HG02642 (cell line): ENCODE measurements at regions not wholly inside any gene's neighbourhood (a gene's known extent, or its start where the extent isn't known, plus 50 kb on each side); places are given as distances from the start of the nearest gene placed in this dataset.
A peak's percentile ranks its signal among the peaks of the same experiment; 100 is the strongest.

ENCODE experiments used
- ATAC-seq: cut with Tn5 transposase; IDR thresholded peaks from one replicate; pipeline ENCODE4 v1.9.1; 2021; ENCODE audit warnings: mild to moderate bottlenecking; ENCODE audit not compliant: unreplicated experiment, poor library complexity

- no peak for ATAC-seq
Measured at GRCh38 chr9:79446523-79447307, 125.0 kb upstream of the TLE4 start.

GRCh38 chr9:79447308-79447605 is 124.5 kb upstream of the TLE4 start:
- ATAC-seq, result no peak

DNA sequence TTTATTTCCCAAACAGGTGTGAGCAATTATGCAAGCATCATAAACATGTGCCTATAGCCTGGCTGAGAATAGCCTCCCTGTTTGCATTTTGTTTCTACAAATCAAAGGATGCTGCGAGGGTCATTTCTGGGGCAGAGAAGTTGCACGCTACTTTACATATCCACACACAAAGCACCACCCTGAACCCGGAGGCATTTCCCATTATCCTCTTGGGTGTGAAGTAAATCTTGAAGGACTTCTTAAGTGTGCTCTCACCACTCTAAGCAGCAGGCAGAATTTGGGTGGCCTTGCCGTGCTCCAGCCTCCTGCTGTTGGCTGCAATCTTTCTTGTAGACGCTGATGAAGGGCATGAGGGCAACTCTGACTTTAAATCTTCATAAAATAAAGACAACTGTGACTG is 124.0 kb upstream of the TLE4 start:
- ATAC-seq, result no peak

GRCh38 chr9:79452265-79452664 is 119.5 kb upstream of the TLE4 start:
- no peak for ATAC-seq

- no peak for ATAC-seq
Measured at GRCh38 chr9:79461712-79462111, 110.1 kb upstream of the TLE4 start.

DNA sequence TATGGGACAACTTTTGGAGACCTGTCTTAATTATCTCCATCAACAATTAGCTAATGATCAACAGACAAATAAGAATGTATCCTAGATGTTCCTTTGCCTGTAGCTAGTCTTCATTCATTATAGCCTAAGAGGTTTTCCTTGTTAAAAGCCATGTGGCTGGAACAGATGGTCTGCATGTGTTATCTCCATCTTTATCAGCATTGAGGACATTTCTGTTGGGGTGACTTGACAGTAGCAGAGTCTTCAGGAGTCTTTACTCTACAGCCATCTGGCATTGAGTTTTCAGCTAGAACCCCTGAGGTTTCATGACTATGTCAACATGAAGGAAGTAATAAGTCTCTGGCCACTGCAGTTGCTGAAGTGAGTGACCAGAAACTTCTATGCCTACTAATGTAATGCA is 106.6 kb upstream of the TLE4 start:
- ATAC-seq, result no peak

DNA sequence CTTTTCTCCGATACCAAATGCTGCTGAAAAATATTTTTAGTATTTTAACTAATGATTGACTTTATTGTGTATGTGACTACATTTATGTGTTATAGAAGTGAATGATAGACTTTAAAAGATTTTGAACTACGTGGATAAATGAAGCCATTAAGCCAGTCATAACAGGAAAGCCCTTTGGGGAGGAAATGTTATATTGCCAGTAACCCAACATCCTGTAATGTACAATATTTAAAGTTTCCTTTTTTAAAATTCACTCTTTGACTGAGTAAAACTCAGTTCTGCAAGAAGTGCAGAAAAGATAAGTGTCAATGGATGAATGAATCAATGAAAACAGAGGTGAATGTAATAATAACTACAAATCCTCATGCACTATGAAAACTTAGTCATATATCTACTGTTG is 102.6 kb upstream of the TLE4 start:
- ATAC-seq, result no peak

DNA sequence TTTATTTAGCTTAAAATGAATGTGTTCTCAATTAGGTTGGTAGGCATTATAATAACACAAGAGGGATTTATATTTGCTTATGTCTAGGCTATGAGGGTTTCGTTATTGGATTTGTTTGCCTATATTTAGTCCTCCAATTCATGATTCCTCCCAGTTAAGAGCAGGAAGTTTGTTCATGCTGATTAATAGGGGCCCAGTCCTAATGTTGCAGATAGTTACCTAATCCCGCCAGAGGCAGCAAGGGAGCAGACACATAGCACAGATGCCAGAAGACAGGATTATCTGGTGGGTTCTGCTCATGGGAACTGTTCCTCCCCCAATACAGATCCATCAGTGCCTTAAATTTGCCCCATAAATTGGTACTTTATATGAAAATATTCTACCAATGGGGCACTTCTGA is 100.8 kb upstream of the TLE4 start:
- no peak for ATAC-seq

- no peak for ATAC-seq
Measured at GRCh38 chr9:79471580-79472543, 99.9 kb upstream of the TLE4 start.

- no peak for ATAC-seq
Measured at GRCh38 chr9:79473704-79474103, 98.1 kb upstream of the TLE4 start.

- ATAC-seq, result no peak
Measured at GRCh38 chr9:79477241-79477840, 94.4 kb upstream of the TLE4 start.

DNA sequence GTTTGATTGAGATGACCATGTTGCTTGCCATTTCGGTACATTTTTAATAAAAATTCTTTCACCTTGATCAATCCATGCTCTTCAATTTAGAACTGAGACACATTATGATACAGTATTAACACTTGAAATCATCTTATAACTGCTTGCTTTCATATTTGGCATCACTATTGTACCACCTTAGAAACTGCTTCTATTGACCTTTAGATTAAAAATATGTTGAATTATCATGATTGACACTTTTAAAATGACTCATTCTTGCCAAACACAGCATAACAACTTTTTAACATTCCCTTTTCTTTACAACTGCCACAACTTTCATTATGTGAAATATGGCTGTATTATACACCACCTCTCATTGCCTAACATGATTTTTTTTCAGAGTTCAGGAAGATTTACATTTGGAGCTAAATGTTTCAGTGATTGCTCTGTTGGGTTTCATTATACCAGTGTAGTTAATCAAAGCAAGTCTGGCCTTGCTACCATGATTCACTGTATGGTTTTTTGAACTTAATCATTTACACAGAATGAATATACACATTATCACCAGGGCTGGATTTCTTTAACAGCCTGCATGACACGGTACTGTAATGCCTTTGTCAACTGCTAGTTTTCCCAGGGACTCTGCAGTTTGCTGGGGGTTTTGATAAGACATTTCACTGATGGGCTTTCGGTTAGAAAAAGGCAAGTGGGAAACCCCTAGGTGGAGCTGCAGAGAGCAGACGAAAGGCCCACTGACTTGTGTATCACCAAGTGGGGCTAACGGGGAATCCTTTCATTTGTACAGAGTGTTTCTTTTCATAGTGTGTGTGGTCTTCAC is 93.6 kb upstream of the TLE4 start:
- peak; percentile 88 for ATAC-seq

- no peak for ATAC-seq
Measured at GRCh38 chr9:79480639-79481038, 91.1 kb upstream of the TLE4 start.

GRCh38 chr9:79481846-79482477 is 89.8 kb upstream of the TLE4 start:
- ATAC-seq, result no peak

- no peak for ATAC-seq
Measured at GRCh38 chr9:79485258-79485657, 86.5 kb upstream of the TLE4 start.

GRCh38 chr9:79489261-79490000 is 82.3 kb upstream of the TLE4 start:
- ATAC-seq, result no peak

- ATAC-seq, result no peak
Measured at GRCh38 chr9:79490657-79491248, 81.0 kb upstream of the TLE4 start.

DNA sequence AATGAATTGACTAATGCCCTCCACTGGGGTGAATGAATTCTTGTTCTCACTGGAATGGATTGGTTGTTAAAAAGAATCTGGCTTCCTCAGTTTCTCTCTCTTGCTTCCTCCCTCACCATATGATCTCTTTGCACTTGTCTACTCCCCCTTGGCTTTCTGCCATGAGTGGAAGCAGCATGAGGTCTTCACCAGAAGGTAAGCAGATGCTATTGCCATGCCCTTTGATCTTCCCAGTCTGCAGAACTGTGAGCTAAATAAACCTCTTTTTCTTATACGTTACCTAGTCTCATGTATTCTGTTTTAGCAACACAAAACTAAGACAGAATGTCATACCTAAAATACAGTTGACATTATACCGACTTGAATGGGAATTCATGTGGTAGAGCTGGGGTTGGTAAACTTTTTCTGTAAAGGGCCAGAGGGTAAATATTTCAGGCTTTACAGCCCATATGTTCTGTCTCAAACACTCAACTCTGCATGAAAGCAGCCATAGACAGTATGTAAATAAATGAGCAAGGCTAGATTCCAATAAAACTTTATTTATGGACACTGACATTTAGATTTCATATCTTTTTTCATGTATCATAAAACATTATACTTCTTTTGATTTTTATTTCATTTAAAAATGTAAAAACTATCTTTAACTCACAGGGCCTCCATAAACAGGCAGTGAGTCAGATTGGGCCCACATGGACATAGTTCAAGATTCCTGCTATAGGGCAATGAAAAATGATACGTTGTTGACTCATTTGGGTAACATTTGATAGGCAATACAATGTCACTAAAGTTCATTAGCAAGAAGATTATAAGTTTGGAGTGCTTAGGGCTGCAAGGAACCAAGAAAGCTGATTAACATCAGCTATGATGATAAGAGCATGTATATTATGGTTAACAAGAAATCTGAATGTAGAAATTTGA is 79.4 kb upstream of the TLE4 start:
- ATAC-seq, result no peak
